ENCODE measurements at regions not wholly inside any gene's neighbourhood (a gene's known extent, or its start where the extent isn't known, plus 50 kb on each side); places are given as distances from the start of the nearest gene placed in this dataset.

GRCh38 chr9:86668488-86668887 lies 278.8 kb downstream of the GAS1 start:
- ChIA-PET CTCF (ENCODE audit: low intra/inter-chr PET ratio, low total read pairs) (no interaction called here), POLR2A (no interaction called here)
- Histone ChIP-seq H3K27ac (ENCODE audit: extremely low read length, insufficient read depth, low read length) (no peak overlapping the region), H3K9ac (ENCODE audit: insufficient read depth, low read depth, low read length) (no peak overlapping the region), H4K20me1 (ENCODE audit: insufficient read depth, low read length) (no peaks in the 10 kb centered on the region), H3K4me1 (ENCODE audit: insufficient read depth, low read length) (no peaks in the 10 kb centered on the region), H3K9me3 (ENCODE audit: low read length) (no peaks in the 10 kb centered on the region), H3K79me2 (ENCODE audit: insufficient read depth, low read length) (no peaks in the 10 kb centered on the region), H3K36me3 (replicated peaks in 1 of 2; ENCODE audit: control insufficient read depth in 1 of 2, insufficient read depth in 2 of 2, low read length in 2 of 2) (no peaks in the 10 kb centered on the region), H3K4me3 (replicated peaks in 1 of 3; ENCODE audit: insufficient read depth in 1 of 3, low read depth in 2 of 3, low read length in 3 of 3) (no peak overlapping the region), H3K4me2 (ENCODE audit: low read depth, low read length) (no peak overlapping the region), H3K27me3 (ENCODE audit: control insufficient read depth in 1 of 2, insufficient read depth in 2 of 2, low read length in 2 of 2) (peaks cover 1 to 9% of the 10 kb centered on the region in 2 experiments; a peak in 2 of 5 replicates), H2AFZ (ENCODE audit: low read length) (no peak overlapping the region)
- TF ChIP-seq ZNF737 (CRISPR knock-in tag; IDR thresholded peaks at IDR 0.05; ENCODE audit: borderline replicate concordance) (no peak), ZSCAN25 (CRISPR knock-in tag; IDR thresholded peaks at IDR 0.05) (no peak), FOXP1 (IDR thresholded peaks at IDR 0.05) (no peak), FOXP1 (CRISPR knock-in tag; IDR thresholded peaks at IDR 0.05) (no peak), AGO2 (optimal IDR thresholded peaks at IDR 0.05; ENCODE audit: low read depth, low read length) (no peak), ZMAT3 (CRISPR knock-in tag; conservative IDR thresholded peaks at IDR 0.05) (no peak)
- TF ChIP-seq, protein P1, sequence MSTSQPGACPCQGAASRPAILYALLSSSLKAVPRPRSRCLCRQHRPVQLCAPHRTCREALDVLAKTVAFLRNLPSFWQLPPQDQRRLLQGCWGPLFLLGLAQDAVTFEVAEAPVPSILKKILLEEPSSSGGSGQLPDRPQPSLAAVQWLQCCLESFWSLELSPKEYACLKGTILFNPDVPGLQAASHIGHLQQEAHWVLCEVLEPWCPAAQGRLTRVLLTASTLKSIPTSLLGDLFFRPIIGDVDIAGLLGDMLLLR (CRISPR knock-in tag; IDR thresholded peaks at IDR 0.05), result no peak
- no peak for ATAC-seq
- intact Hi-C loops (cut with micrococcal nuclease; ENCODE audit: unreplicated experiment), result no loop called here
- no peak for DNase-seq (ENCODE audit: low spot score)
- in situ Hi-C loops (cut with HindIII; ENCODE audit: extremely low pct_ligation_motif_present, low pct_unique_long_range_greater_than_20kb), result no loop called here
- no TSS peak for BruUV-seq (replicated peaks)
- FAIRE-seq, result no peak

GRCh38 chr9:86667307-86667706 lies 280.0 kb downstream of the GAS1 start:
- intact Hi-C loops (cut with micrococcal nuclease; ENCODE audit: unreplicated experiment) (no loop called here), in situ Hi-C loops (cut with HindIII; ENCODE audit: extremely low pct_ligation_motif_present, low pct_unique_long_range_greater_than_20kb) (no loop called here)
- H2AFZ ChIP-seq (ENCODE audit: low read length), result no peak overlapping the region
- DNase-seq (ENCODE audit: low spot score), result no peak
- FAIRE-seq, result no peak
- no TSS peak for BruUV-seq (replicated peaks)
- no peaks in the 10 kb centered on the region for H4K20me1 ChIP-seq (ENCODE audit: insufficient read depth, low read length)
- H3K4me1 ChIP-seq (ENCODE audit: insufficient read depth, low read length), result no peaks in the 10 kb centered on the region
- ChIA-PET CTCF (ENCODE audit: low intra/inter-chr PET ratio, low total read pairs) (no interaction called here), POLR2A (no interaction called here)
- 3% methylated on average over 4 of the region's 4 CpGs for WGBS (ENCODE audit: low lambda C conversion rate)
- H3K4me2 ChIP-seq (ENCODE audit: low read depth, low read length), result no peak overlapping the region
- no peak for ATAC-seq
- no peak for TF ChIP-seq ZNF350 (CRISPR knock-in tag; IDR thresholded peaks at IDR 0.05; ENCODE audit: borderline replicate concordance, low read depth)
- TF ChIP-seq PAF1 (CRISPR knock-in tag; IDR thresholded peaks at IDR 0.05), result no peak
- no peak for TF ChIP-seq ZNF33B (CRISPR knock-in tag; IDR thresholded peaks at IDR 0.05)
- TF ChIP-seq ZNF263 (CRISPR knock-in tag; IDR thresholded peaks at IDR 0.05), result no peak
- no peaks in the 10 kb centered on the region for H3K79me2 ChIP-seq (ENCODE audit: insufficient read depth, low read length)
- H3K9ac ChIP-seq (ENCODE audit: insufficient read depth, low read depth, low read length), result no peak overlapping the region
- H3K36me3 ChIP-seq (replicated peaks in 1 of 2; ENCODE audit: control insufficient read depth in 1 of 2, insufficient read depth in 2 of 2, low read length in 2 of 2), result no peaks in the 10 kb centered on the region
- no peaks in the 10 kb centered on the region for H3K9me3 ChIP-seq (ENCODE audit: low read length)
- H3K27ac ChIP-seq (ENCODE audit: extremely low read length, insufficient read depth, low read length), result no peak overlapping the region
- H3K4me3 ChIP-seq (replicated peaks in 1 of 3; ENCODE audit: insufficient read depth in 1 of 3, low read depth in 2 of 3, low read length in 3 of 3), result no peak overlapping the region
- H3K27me3 ChIP-seq (ENCODE audit: control insufficient read depth in 1 of 2, insufficient read depth in 2 of 2, low read length in 2 of 2), result peaks cover 1 to 9% of the 10 kb centered on the region in 2 experiments; a peak in 1 of 5 replicates

All from HepG2 (cell line).